ENCODE measurements at regions not wholly inside any gene's neighbourhood (a gene's known extent, or its start where the extent isn't known, plus 50 kb on each side); places are given as distances from the start of the nearest gene placed in this dataset.

GRCh38 chr14:89600029-89600428, 183.0 kb upstream of the FOXN3 start:
- DNase-seq = no peak

- peak in 1 of 2 experiments; percentile 8 for DNase-seq
Observed at GRCh38 chr14:89598548-89599186, 181.6 kb upstream of the FOXN3 start.

GRCh38 chr14:89592961-89593360, 175.9 kb upstream of the FOXN3 start:
- DNase-seq = no peak

- no peak for DNase-seq
Observed at GRCh38 chr14:89589400-89590118, 172.5 kb upstream of the FOXN3 start.

DNA sequence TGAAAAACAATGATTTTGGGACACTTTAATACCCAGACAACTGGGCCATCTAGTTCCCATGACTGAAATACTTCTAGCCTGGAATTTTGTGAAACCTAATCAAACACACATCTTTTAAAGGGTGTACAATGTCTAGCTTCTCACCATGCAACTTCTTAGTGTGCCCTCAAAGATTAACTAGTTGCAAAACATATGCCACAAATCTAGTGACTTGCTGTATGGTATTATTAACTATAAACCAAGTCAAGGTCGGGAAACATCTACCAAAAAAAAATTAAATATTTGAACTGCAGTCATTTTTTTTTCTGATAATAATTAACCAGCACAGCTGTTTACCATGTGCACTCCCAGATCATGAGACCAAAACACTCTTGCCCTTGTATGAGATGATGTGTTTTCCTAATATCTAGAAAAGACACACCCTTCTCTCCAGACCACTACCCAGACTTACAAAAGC, 171.8 kb upstream of the FOXN3 start:
- DNase-seq = no peak

GRCh38 chr14:89588016-89588415, 171.0 kb upstream of the FOXN3 start:
- no peak for DNase-seq

DNA sequence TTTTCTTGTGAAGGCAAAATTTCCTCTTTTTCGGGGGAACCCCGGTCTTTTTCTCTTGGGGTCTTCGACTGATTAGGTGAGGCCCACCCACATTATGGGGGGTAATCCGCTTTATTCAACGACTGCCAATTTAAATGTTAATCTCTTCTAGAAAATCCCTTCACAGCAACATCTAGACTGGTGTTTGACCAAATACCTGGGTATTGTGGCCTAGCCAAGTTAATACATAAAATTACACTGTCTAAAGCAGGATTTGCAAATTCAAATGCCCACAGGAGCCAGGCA, 170.0 kb upstream of the FOXN3 start:
- DNase-seq = no peak

- DNase-seq = no peak
Observed at GRCh38 chr14:89586258-89587135, 169.5 kb upstream of the FOXN3 start.

GRCh38 chr14:89578156-89578555, 161.1 kb upstream of the FOXN3 start:
- no peak for DNase-seq

DNA sequence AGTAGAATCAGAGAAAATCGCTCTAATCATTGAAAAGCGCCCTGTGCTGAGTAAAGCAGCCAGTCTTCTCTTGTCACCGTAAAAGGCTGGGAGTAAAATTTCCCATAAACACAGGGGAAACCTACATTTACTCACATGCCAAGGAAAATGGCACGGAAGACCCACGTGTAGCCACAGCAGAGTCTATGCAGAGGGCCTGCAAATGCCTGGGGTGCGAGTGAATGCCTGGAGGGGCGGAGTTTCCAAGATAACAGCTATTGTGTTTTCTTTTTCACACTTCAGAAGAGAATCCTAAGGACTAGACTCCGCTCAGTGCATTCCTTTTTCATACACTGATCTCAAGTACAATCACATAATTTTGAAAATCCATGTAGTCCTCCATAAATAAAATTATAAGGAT, 159.9 kb upstream of the FOXN3 start:
- no peak for DNase-seq

DNA sequence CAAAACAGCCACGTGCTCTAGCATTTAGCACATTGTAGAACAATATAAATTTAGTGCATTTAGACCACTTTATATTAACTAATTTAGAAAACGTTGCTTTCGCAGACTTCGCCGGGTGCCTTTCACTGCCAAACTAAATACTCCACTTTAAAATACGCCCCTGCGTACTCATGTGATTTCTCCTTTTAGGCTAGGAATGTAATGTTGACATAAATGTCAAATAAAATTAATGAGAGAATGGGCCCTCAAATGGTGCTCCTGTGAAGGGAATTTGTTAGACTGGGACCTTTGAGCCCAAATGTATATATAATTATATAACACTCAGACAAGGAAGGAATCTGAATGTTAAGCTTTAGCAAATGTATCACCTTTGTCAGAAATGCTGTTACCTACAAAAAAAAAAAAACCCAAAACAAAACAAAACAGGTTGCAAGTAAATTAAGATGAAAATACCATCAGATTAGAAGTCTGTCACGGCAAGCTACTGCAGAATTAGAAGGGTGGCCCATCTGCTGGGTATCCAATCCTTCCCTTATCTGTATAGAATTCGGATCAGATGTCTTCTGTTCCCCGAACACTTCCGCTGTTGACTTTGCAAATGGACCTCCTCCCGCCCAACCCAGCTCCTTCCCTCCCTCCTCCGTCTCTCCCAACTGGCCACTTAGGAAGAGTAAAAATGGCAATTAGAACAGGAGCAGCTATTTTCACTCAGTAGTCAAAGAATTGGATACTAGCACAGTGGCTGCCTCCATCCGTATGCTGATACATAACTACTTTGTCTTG, 159.3 kb upstream of the FOXN3 start:
- no peak for DNase-seq

DNA sequence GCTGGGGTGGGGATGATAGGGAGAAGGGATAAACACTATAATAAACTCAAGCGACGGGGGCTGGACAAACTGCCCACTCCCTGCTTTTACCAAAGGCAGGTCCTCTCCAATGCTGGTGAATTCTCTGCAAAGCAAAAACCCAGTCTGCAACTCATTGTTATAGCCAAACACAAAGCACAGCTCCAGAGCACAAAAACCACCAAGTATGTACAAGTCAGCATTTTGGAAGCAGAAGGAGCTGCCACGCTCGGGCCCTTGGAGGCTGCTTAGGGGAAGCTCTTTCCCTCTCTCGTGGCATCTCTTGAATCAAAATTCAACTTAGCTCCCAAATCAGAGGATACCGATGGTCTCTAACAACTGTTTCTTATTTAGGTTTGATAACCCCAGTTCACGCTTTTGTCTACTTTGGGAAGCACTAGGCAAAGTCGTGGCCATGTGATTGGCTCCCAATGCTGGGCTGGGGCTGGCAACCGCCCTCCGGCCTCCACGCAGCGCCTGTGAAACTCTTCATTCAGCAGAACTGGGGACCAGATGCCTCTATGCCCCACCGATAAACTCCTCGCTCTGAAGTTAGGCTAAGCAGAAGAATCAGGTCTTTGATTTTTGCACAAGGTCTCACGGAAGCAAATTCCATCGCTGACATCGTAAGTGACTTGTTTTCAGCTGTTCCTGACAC, 158.5 kb upstream of the FOXN3 start:
- DNase-seq = no peak

- DNase-seq = no peak
Observed at GRCh38 chr14:89574420-89574819, 157.4 kb upstream of the FOXN3 start.

DNA sequence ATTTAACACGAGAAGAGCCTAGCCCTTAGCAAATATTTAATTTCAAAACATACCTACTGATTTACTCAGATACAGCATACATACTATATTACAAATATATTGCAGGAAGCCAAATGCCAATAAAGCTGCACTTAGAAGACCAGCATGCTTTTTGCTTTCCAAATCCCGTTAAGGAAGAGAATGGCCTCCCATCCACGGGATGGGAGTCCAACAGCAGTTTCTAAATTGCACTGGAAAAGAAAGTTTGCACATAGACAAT, 156.3 kb upstream of the FOXN3 start:
- DNase-seq = no peak

- DNase-seq = no peak
Observed at GRCh38 chr14:89572596-89573398, 155.8 kb upstream of the FOXN3 start.

- no peak for DNase-seq
Observed at GRCh38 chr14:89571491-89571890, 154.5 kb upstream of the FOXN3 start.

GRCh38 chr14:89566644-89567415, 149.8 kb upstream of the FOXN3 start:
- DNase-seq = no peak

DNA sequence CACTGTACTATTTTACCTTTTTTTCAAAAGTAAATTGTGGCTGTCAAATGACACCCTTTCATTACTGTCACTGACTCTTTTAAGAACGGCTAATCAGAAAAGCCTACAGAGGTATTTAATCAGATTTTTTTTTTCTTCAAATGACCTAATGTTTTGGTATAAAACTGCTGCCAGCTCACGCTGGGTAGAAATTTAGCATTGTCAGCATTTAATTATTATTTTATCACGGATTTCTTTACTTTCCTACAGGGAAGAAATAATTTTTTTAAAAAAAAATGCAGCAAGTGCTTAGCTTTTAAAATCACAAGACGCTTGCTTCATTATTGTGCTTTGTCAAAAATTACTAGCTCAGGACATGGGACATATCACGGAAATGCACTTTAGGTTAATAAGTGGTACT, 149.1 kb upstream of the FOXN3 start:
- DNase-seq = no peak

DNA sequence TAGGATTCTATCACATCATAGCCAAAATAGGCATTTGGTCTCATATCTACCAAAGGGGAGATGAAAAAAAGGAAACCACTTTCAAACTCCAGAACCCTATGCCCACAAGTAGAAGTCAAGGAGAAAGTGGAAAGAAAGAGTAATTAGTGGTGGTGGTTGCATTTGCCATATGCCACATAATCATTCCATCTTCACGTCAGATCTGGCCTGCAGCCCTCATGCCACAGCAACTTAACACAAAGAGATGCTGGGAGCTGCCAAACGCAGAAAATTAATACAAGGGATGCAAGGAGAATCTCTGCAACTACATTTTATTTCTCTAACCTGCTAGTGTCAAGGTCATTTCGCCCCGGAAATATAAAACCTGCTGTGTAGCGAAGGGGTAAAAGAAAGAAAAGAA, 148.6 kb upstream of the FOXN3 start:
- DNase-seq = no peak

GRCh38 chr14:89564989-89565388, 148.0 kb upstream of the FOXN3 start:
- DNase-seq = no peak

GRCh38 chr14:89564286-89564957, 147.4 kb upstream of the FOXN3 start:
- no peak for DNase-seq
